GM21737 (cell line): ENCODE measurements at regions not wholly inside any gene's neighbourhood (a gene's known extent, or its start where the extent isn't known, plus 50 kb on each side); places are given as distances from the start of the nearest gene placed in this dataset.
A peak's percentile ranks its signal among the peaks of the same experiment; 100 is the strongest.

Source experiments
- ATAC-seq: cut with Tn5 transposase; IDR thresholded peaks from one replicate; pipeline ENCODE4 v1.9.1; 2021; ENCODE audit warnings: mild to moderate bottlenecking, moderate library complexity; ENCODE audit not compliant: unreplicated experiment

DNA sequence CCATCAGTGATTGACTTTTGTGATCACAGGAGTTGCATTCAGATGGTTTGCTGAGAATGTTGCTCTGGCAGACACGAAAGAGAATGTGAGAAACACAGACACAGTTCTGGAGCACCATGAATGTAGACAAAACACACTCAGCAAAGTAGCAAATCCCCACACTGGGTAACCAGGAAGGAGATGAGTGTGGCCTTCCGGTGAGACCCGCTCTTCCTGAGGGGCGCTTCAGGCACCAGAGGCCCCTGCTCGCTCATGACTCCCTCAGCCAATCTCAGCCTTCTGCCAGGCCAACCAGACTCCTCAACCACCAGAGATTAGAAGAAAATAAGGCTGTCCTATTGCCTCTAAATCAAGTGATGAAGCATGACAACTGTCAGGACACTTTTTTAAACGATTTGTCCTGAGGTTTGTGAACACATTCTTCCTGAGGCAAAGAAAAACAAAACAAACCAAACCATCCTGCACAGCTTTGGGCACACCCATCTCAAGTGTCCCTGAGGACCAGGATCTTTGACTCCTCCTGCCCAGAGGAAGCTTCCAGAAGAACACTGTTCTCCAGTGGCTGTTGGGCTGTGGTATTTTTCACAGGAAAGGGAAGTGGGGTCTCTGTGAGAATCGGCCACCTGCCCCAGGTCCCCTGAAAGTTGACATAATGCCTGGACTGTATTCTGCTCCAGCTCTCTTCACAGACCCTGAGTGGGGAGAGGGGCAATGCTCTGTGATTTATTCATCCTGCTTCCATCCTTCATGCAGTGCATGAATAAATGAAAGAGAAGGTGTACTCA, 152.8 kb downstream of the BCL11A start:
- ATAC-seq = no peak

DNA sequence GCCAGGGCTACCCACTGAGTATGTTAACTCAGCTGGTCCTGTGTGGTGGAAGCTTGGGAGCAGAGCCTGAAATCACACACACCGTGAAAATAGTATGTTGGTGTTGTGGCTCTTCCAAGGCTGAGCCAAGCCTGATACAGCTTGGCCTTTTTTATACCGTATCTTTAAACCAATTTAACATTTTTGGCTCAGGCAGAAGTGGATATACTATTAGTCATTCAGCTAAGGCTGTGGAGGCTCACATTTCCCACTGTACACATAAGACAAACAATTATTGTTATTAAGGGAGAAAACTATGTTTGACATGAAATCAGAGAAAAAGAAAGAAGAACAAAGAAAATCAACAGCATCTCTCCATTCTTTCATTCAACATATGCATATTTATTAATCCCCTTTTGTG, 159.0 kb downstream of the BCL11A start:
- ATAC-seq = no peak

DNA sequence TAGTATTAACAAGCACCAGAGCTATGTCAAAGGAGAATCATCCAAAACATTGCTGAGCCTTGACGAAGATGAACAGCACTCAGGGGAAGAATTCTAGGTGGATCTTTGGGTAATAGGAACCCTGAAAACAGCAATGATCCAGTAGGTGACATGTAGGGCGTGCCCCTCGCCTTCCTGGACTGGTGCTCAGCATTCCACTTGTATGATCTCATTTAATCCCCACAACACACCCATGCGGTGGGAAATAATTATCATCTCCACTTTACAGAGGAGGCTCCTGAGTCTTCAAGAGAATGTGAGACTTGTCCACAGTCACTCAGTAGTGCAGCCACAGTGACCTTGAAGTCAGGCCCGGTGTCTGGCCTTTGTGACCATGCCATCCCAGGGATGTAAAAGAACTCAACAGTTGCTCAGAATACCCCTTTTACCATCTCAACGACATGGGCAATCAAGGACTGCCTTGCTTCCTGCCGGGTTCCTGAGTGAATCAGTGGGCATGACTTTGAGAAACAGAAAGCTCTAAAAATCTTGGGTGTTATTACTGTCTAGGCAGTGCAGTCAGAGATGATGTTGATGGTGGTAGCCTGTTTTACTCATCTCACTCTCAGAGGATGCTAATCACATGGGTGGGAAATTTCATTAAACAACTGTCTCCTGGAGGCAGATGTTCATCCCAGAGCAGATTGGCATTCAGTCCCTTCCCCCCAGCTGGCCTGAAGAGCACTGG, 161.6 kb downstream of the BCL11A start:
- no peak for ATAC-seq

DNA sequence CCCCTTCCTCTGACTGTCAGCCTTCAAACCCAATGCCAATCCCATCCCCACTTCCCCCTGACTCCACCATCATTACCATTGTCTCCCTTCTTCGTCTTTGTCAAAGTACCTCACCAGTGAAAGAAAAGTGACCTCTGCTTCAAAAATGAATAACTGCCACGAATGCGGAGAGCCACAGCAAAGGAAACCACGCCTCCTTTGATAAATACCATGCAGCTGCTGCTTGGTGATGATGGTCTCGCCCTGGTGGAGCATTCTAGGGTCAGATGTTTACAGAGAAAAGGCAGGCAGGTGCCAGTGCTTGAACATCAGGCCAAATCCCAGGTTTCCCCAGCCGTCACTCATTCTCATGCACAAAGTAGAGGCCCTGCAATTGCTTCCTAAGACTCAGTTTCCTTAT, 162.2 kb downstream of the BCL11A start:
- no peak for ATAC-seq

- ATAC-seq = no peak
Observed at GRCh38 chr2:60386436-60386835, 167.0 kb downstream of the BCL11A start.

DNA sequence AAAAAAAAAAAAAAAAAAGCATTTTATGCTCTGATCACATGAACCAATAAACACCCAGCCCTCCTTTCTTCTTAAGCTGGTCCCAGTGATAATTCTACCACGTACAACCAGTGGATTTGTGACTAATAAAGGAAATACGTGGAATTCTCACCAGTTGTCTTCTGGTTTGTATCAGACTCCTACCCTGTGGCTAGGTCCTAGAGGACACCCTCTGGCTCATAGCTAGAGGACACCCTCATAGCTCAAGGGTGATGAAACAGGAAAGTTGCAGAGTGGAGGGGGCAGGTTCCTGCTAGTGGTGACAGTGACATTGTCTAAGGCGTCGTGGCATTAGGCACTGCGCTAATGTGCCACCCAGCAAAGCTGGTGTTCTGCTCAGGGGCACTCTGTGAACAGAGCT, 167.8 kb downstream of the BCL11A start:
- ATAC-seq = no peak

DNA sequence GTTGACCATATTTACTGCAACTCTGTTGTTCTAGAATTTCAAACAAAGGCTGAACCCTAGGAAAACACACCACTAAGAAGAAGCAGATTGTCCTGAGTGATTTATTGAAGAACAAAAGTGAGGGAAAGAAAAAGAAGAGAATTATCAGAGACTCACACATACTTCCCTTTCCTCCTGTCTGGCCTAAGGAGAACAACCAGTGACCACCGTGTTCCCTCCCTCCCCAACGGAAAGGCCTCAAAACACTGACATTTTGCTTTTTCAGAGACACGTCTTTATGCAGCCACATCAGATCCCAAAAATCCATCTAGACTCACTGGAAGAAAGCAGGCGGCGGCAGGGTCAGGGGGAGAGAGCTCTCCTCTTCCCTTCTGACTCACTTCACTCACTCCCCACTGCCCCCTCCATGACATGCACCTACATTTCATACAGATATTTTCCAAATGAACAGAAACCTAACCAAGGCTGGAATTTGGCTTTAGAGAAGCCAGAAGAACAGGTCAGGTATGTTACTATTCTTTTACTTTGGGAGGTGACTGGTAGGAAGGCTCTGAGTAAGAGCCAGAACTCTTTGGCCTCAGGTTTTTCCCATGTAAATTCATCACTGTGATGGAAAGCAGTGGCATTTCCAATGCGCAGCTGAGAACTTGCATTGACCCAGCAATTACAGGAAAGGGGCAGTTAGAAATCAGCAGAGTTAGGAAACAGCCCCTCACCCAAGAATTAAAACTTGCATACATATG, 169.9 kb downstream of the BCL11A start:
- no peak for ATAC-seq

DNA sequence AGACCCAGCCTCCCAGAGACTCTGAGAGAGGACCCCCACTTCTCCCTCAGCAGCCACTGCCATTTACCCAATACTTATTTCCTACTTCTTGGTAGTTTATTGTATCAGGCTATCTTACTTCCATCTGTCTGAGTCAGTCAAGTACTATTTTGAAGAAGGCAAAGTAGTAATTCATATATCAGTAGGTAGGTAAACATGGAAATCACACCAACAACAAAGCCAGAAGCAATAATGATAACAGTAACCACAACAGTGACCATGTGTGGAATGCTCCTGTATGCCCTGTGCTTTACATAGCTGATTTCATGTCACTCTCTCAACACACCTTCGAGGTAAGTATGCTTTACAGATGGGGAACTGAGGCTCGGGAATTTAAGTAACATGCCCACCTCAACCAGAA, 173.0 kb downstream of the BCL11A start:
- no peak for ATAC-seq

DNA sequence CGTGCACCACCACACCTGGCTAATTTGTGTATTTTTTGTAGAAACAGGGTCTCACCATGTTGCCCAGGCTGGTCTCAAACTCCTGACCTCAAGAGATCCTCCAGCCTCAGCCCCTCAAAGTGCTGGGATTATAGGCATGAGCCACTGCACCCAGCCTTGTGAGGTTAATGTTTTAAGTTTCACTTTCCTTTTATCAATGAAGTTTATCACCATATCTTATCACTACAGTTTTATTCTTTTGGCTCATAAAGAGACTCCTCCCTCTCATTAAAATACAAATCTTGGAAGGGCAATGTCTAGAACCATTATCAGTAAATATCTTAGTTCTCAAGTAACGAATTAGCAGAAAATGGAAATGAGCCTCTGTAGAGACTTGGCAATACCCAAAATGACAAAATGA, 173.8 kb downstream of the BCL11A start:
- no peak for ATAC-seq

GRCh38 chr2:60379216-60379615, 174.2 kb downstream of the BCL11A start:
- no peak for ATAC-seq

DNA sequence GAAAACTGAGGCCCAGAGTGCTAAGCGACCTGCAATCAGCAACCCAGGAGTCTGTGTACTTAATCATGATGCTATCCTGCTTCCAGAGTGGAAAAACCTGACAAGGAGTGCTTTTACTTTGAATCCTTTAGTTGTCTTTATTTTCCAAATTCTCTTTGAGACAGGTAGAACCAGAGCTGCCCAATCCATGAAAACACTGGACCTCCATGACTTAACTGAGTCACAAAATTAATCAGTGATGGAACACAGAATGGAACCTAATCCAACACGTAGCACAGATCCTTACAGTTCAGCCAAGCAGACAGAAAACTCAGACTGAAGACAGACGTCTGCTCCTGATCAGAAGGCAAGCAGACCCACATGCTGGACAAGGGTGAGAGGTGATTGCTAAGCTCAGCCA, 175.6 kb downstream of the BCL11A start:
- ATAC-seq = no peak

GRCh38 chr2:60376252-60376651, 177.2 kb downstream of the BCL11A start:
- ATAC-seq = no peak

GRCh38 chr2:60371681-60372080, 181.8 kb downstream of the BCL11A start:
- ATAC-seq = no peak

GRCh38 chr2:60371219-60371618, 182.2 kb downstream of the BCL11A start:
- ATAC-seq = no peak

- ATAC-seq = no peak
Observed at GRCh38 chr2:60370814-60371213, 182.6 kb downstream of the BCL11A start.

DNA sequence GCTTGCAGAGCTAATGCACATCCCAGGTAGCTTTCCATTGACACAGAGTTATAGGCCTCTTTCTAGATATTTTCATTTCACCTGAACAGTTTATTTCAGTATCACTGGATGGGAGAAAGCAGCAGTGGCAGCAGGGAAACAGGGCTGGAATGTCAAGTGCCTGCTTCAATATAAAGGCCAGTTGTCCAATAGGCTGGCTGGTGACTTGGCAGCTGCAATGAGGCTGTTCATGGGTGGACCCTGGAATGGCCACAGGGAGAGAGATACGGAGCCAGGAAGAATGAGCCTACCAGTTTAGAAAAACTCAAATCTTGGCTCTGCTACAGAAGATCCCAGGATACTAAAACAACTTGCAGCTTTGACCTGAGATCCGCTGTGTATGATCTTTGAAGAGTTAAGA, 185.0 kb downstream of the BCL11A start:
- ATAC-seq = no peak

DNA sequence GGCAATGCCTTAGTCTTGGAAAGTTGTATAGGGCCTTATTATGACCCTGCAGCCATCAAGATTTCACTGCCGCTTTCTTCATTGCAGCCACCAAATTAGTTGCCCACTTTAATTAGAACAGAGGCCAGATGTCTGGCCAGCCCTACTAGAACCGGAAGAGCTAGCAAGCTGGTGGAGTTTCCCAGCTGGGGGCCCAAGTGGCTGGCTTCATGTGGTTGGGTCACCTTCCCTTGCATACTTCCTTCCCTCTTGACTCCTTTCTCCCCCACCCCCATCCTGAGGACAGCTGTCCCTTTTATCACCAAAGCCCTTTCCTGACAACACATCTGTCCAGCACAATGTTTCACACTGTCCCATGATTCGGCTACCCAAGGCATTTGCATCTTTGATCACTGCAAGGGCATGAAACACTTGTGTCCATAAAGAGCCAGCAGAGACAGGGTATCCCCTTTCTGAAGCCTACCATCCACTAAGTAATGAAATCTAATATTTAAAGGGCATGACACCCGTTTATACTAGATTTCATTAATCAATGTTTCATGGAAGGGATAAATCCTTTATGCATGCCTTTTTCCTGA, 187.2 kb downstream of the BCL11A start:
- ATAC-seq = peak; percentile 63

- no peak for ATAC-seq
Observed at GRCh38 chr2:60365556-60365955, 187.9 kb downstream of the BCL11A start.

GRCh38 chr2:60364491-60364890, 189.0 kb downstream of the BCL11A start:
- ATAC-seq = no peak

DNA sequence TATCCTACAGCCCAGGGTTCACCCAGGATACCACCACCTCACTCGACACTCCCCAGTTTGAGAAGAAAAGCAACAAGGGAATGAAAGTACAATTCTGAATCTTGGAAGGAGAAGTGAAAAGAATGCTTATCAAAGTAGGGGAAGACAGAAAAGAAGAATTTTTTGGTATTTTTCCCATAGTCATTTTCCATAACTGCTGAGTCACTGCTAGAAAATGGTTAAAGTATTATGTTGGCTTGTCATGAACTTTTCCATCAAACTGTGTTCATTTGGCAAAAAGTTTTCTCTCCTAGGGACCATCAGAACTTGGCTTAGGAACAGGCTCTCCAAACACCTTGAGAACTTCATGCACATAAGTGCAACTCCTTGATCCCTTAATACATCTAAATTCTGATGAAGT, 192.0 kb downstream of the BCL11A start:
- no peak for ATAC-seq

DNA sequence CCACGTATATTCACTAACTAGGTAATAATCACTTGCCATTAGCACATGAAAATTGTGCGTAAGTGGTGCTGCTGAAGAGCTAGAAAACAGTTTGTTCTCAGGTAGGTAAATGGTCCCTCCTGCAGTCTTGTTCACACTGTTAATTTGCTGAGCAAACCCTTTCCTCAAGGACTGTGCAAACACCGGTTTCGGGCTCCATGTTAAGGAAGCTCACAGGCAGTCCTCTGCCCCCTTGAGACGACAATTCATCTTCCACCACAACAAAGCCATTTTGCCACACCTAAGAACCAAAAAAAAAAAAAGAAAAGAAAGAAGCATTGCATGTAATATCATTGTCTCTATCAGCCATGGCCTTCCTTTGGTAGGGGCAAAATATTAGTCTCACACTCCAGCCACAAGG, 193.9 kb downstream of the BCL11A start:
- ATAC-seq = no peak
